Astrocyte (in vitro differentiated cells and primary cell): ENCODE measurements at regions not wholly inside any gene's neighbourhood (a gene's known extent, or its start where the extent isn't known, plus 50 kb on each side); places are given as distances from the start of the nearest gene placed in this dataset.

Source experiments
- DNase-seq: peaks from one replicate; pipeline ENCODE4 v3.0.0-alpha.2; 2010; ENCODE audit warnings: low read depth
- FAIRE-seq: peaks from 2 replicates; lab custom pipeline; 2011; peaks lifted over from hg19 to GRCh38; lab: Jason Lieb, UNC
- H2AFZ ChIP-seq: 2 replicates; pipeline ENCODE4 v1.6.0; 2012; ENCODE audit warnings: low read depth, low read length, inconsistent platforms
- H3K27ac ChIP-seq: 2 replicates; pipeline ENCODE4 v1.5.1; 2011; ENCODE audit warnings: low read depth, low read length, inconsistent platforms
- H3K27me3 ChIP-seq: 2 replicates; pipeline ENCODE4 v1.6.0; 2011; ENCODE audit warnings: low read length, inconsistent platforms; ENCODE audit not compliant: insufficient read depth
- H3K36me3 ChIP-seq: 2 replicates; pipeline ENCODE4 v1.5.1; 2011; ENCODE audit warnings: low read length, inconsistent platforms; ENCODE audit not compliant: insufficient read depth
- H3K4me1 ChIP-seq: 2 replicates; pipeline ENCODE4 v1.5.1; 2011; ENCODE audit warnings: low read length, inconsistent platforms; ENCODE audit not compliant: insufficient read depth
- H3K4me2 ChIP-seq: 2 replicates; pipeline ENCODE4 v1.6.0; 2012; ENCODE audit warnings: low read length, inconsistent platforms
- H3K4me3 ChIP-seq: 2 replicates; pipeline ENCODE4 v1.5.1; 2011; ENCODE audit warnings: low read depth, mild to moderate bottlenecking, low read length, inconsistent platforms; ENCODE audit not compliant: insufficient read depth
- H3K79me2 ChIP-seq: 2 replicates; pipeline ENCODE4 v1.6.0; 2012; ENCODE audit warnings: mild to moderate bottlenecking, low read length, inconsistent platforms; ENCODE audit not compliant: insufficient read depth
- H3K9ac ChIP-seq: 2 replicates; pipeline ENCODE4 v1.6.0; 2012; ENCODE audit warnings: mild to moderate bottlenecking, low read length, inconsistent platforms
- H3K9me3 ChIP-seq: 2 replicates; pipeline ENCODE4 v1.5.1; 2012; ENCODE audit warnings: low read depth, mild to moderate bottlenecking, low read length, inconsistent platforms; ENCODE audit not compliant: insufficient read depth
- H4K20me1 ChIP-seq: 2 replicates; pipeline ENCODE4 v1.6.0; 2012; ENCODE audit warnings: low read length, inconsistent platforms; ENCODE audit not compliant: insufficient read depth
- H3K27ac Mint-ChIP-seq: one replicate; pipeline ENCODE4 v1.8.0; 2021; ENCODE audit warnings: mild to moderate bottlenecking, mixed read lengths; ENCODE audit not compliant: unreplicated experiment
- H3K27me3 Mint-ChIP-seq: one replicate; pipeline ENCODE4 v1.8.0; 2021; ENCODE audit warnings: low read depth, mixed read lengths; ENCODE audit not compliant: unreplicated experiment
- H3K36me3 Mint-ChIP-seq: one replicate; pipeline ENCODE4 v1.8.0; 2021; ENCODE audit warnings: low read depth, mixed read lengths; ENCODE audit not compliant: unreplicated experiment
- H3K4me1 Mint-ChIP-seq: one replicate; pipeline ENCODE4 v1.8.0; 2021; ENCODE audit warnings: low read depth, mixed read lengths; ENCODE audit not compliant: unreplicated experiment
- H3K4me3 Mint-ChIP-seq: one replicate; pipeline ENCODE4 v1.8.0; 2021; ENCODE audit warnings: mild to moderate bottlenecking, moderate library complexity, mixed read lengths; ENCODE audit not compliant: unreplicated experiment
- H3K9me3 Mint-ChIP-seq: one replicate; pipeline ENCODE4 v1.8.0; 2021; ENCODE audit warnings: mild to moderate bottlenecking, mixed read lengths; ENCODE audit not compliant: unreplicated experiment
- CTCF ChIP-seq: IDR thresholded peaks from 2 replicates; pipeline ENCODE4 v1.5.1; 2011; ENCODE audit warnings: low read depth, mild to moderate bottlenecking, inconsistent platforms, low read length, moderate library complexity; ENCODE audit not compliant: insufficient read depth
- EZH2 ChIP-seq: IDR thresholded peaks from 2 replicates; pipeline ENCODE4 v1.6.1; 2012; ENCODE audit warnings: mild to moderate bottlenecking, low read length, inconsistent platforms; ENCODE audit not compliant: insufficient read depth

GRCh38 chr4:124804041-124804440 lies 91.5 kb upstream of the ANKRD50 start:
- no peak overlapping the region for H3K9ac ChIP-seq
- peaks cover 5% of the 10 kb centered on the region for H3K9me3 Mint-ChIP-seq
- no peak for TF ChIP-seq CTCF
- TF ChIP-seq EZH2 = no peak
- no peak overlapping the region for H3K27ac ChIP-seq
- no peaks in the 10 kb centered on the region for H3K27me3 Mint-ChIP-seq
- H3K4me3 Mint-ChIP-seq = no peak overlapping the region
- H3K27me3 ChIP-seq = no peaks in the 10 kb centered on the region
- H3K4me1 ChIP-seq = no peaks in the 10 kb centered on the region
- no peak overlapping the region for H3K4me3 ChIP-seq
- H4K20me1 ChIP-seq = no peaks in the 10 kb centered on the region
- H3K36me3 ChIP-seq = no peaks in the 10 kb centered on the region
- H2AFZ ChIP-seq = no peak overlapping the region
- FAIRE-seq (no peak), DNase-seq (no peak)
- H3K9me3 ChIP-seq = no peaks in the 10 kb centered on the region
- H3K4me2 ChIP-seq = no peak overlapping the region
- peaks cover 5% of the 10 kb centered on the region for H3K4me1 Mint-ChIP-seq
- no peaks in the 10 kb centered on the region for H3K36me3 Mint-ChIP-seq
- no peaks in the 10 kb centered on the region for H3K79me2 ChIP-seq
- H3K27ac Mint-ChIP-seq = no peak overlapping the region

- no peak overlapping the region for H3K4me3 Mint-ChIP-seq
- H3K9me3 Mint-ChIP-seq = peaks cover 5% of the 10 kb centered on the region
- no peaks in the 10 kb centered on the region for H3K36me3 ChIP-seq
- no peaks in the 10 kb centered on the region for H3K4me1 ChIP-seq
- no peak overlapping the region for H3K9ac ChIP-seq
- no peak overlapping the region for H3K27ac Mint-ChIP-seq
- FAIRE-seq = no peak
- H3K79me2 ChIP-seq = no peaks in the 10 kb centered on the region
- no peaks in the 10 kb centered on the region for H3K27me3 ChIP-seq
- no peaks in the 10 kb centered on the region for H4K20me1 ChIP-seq
- no peak for TF ChIP-seq EZH2
- no peak for TF ChIP-seq CTCF
- DNase-seq = peak; percentile 21
- no peaks in the 10 kb centered on the region for H3K27me3 Mint-ChIP-seq
- peaks cover 5% of the 10 kb centered on the region for H3K4me1 Mint-ChIP-seq
- no peak overlapping the region for H3K27ac ChIP-seq
- H3K36me3 Mint-ChIP-seq = no peaks in the 10 kb centered on the region
- no peak overlapping the region for H3K4me2 ChIP-seq
- H3K4me3 ChIP-seq = no peak overlapping the region
- H3K9me3 ChIP-seq = no peaks in the 10 kb centered on the region
- no peak overlapping the region for H2AFZ ChIP-seq
Measured at GRCh38 chr4:124803641-124804040, 91.1 kb upstream of the ANKRD50 start.

- Mint-ChIP-seq H3K27me3 (no peaks in the 10 kb centered on the region), H3K4me1 (peaks cover 5% of the 10 kb centered on the region), H3K4me3 (no peak overlapping the region), H3K36me3 (no peaks in the 10 kb centered on the region), H3K27ac (no peak overlapping the region), H3K9me3 (peaks cover 5% of the 10 kb centered on the region)
- Histone ChIP-seq H3K79me2 (no peaks in the 10 kb centered on the region), H3K27me3 (no peaks in the 10 kb centered on the region), H3K4me2 (no peak overlapping the region), H3K9me3 (no peaks in the 10 kb centered on the region), H3K36me3 (no peaks in the 10 kb centered on the region), H3K4me3 (no peak overlapping the region), H3K4me1 (no peaks in the 10 kb centered on the region), H2AFZ (no peak overlapping the region), H4K20me1 (no peaks in the 10 kb centered on the region), H3K27ac (no peak overlapping the region), H3K9ac (no peak overlapping the region)
- no peak for TF ChIP-seq CTCF
- no peak for TF ChIP-seq EZH2
- no peak for FAIRE-seq
- no peak for DNase-seq
Measured at GRCh38 chr4:124803026-124803425, 90.5 kb upstream of the ANKRD50 start.
